HepG2 (cell line): ENCODE measurements at regions not wholly inside any gene's neighbourhood (a gene's known extent, or its start where the extent isn't known, plus 50 kb on each side); places are given as distances from the start of the nearest gene placed in this dataset.

ENCODE experiments used
- CC2D1A ChIP-seq: sonication (generic); formaldehyde crosslinking; IDR thresholded peaks from 2 replicates; pipeline ENCODE4 v1.8.1; 2023; ENCODE audit warnings: mild to moderate bottlenecking, missing genetic modification reagents
- HDAC6 ChIP-seq: fragments of 200-600 bp; sonication (generic); IDR thresholded peaks from 2 replicates; pipeline ENCODE4 v1.7.0; 2017; ENCODE audit warnings: mild to moderate bottlenecking, antibody characterized with exemption, low read length, low read depth
- HOXD1 ChIP-seq: sonication (generic); formaldehyde crosslinking; IDR thresholded peaks from 2 replicates; pipeline ENCODE4 v1.5.0; 2020; ENCODE audit warnings: missing genetic modification reagents
- KLF13 ChIP-seq: sonication (generic); formaldehyde crosslinking; IDR thresholded peaks from 2 replicates; pipeline ENCODE4 v1.4.0; 2020; ENCODE audit warnings: mild to moderate bottlenecking, missing genetic modification reagents
- MXI1 ChIP-seq: IDR thresholded peaks from 3 replicates; pipeline ENCODE4 v1.6.1; 2012; ENCODE audit warnings: low read depth, low read length, inconsistent platforms, borderline replicate concordance
- NFYB ChIP-seq: sonication (generic); formaldehyde crosslinking; IDR thresholded peaks from 2 replicates; pipeline ENCODE4 v1.4.0; 2020; ENCODE audit warnings: missing genetic modification reagents
- PHF8 ChIP-seq: sonication (generic); formaldehyde crosslinking; IDR thresholded peaks from 2 replicates; pipeline ENCODE4 v1.5.0; 2020; ENCODE audit warnings: missing genetic modification reagents
- RBM39 ChIP-seq: fragments of 200-400 bp; formaldehyde crosslinking; IDR thresholded peaks from one replicate; pipeline ENCODE4 v1.6.1; 2018; ENCODE audit warnings: antibody characterized with exemption, mild to moderate bottlenecking, low read depth, low read length; ENCODE audit not compliant: poor library complexity, severe bottlenecking
- SOX5 ChIP-seq: IDR thresholded peaks from 2 replicates; pipeline ENCODE4 v1.6.1; 2016; ENCODE audit warnings: borderline replicate concordance
- STAT6 ChIP-seq: sonication (generic); formaldehyde crosslinking; IDR thresholded peaks from 2 replicates; pipeline ENCODE4 v1.4.0; 2020; ENCODE audit warnings: missing genetic modification reagents, mild to moderate bottlenecking, borderline replicate concordance
- TBX3 ChIP-seq: fragments of 450-650 bp; IDR thresholded peaks from 2 replicates; pipeline ENCODE4 v1.6.1; 2017; ENCODE audit warnings: antibody characterized with exemption, mild to moderate bottlenecking, inconsistent platforms, borderline replicate concordance
- THAP8 ChIP-seq: sonication (generic); formaldehyde crosslinking; IDR thresholded peaks from 2 replicates; pipeline ENCODE4 v1.5.1; 2020; ENCODE audit warnings: missing genetic modification reagents, mild to moderate bottlenecking, borderline replicate concordance
- ZNF10 ChIP-seq: sonication (generic); formaldehyde crosslinking; IDR thresholded peaks from 2 replicates; pipeline ENCODE4 v1.4.0; 2020; ENCODE audit warnings: mild to moderate bottlenecking, low read depth, missing genetic modification reagents, borderline replicate concordance
- ZNF274 ChIP-seq: sonication (generic); formaldehyde crosslinking; IDR thresholded peaks from 2 replicates; pipeline ENCODE4 v1.5.1; 2020; ENCODE audit warnings: mild to moderate bottlenecking, missing genetic modification reagents
- ZNF607 ChIP-seq: sonication (generic); formaldehyde crosslinking; IDR thresholded peaks from 2 replicates; pipeline ENCODE4 v1.5.1; 2020; ENCODE audit warnings: missing genetic modification reagents, mild to moderate bottlenecking, borderline replicate concordance
- ZNF724P ChIP-seq: sonication (generic); formaldehyde crosslinking; IDR thresholded peaks from 2 replicates; pipeline ENCODE4 v1.8.0; 2022; ENCODE audit warnings: missing genetic modification reagents, borderline replicate concordance
- ZSCAN31 ChIP-seq: sonication (generic); formaldehyde crosslinking; IDR thresholded peaks from 2 replicates; pipeline ENCODE4 v1.5.0; 2020; ENCODE audit warnings: low read depth, mild to moderate bottlenecking, missing genetic modification reagents
- TF ChIP-seq, protein P1 (sequence below): sonication (generic); formaldehyde crosslinking; IDR thresholded peaks from 2 replicates; pipeline ENCODE4 v1.4.0; 2020; ENCODE audit warnings: mild to moderate bottlenecking, missing genetic modification reagents
- TF ChIP-seq, protein P2 (sequence below): sonication (generic); formaldehyde crosslinking; IDR thresholded peaks from 2 replicates; pipeline ENCODE4 v1.4.0; 2020; ENCODE audit warnings: missing genetic modification reagents, borderline replicate concordance
- TF ChIP-seq, protein P3 (sequence below): sonication (generic); formaldehyde crosslinking; IDR thresholded peaks from 2 replicates; pipeline ENCODE4 v1.5.0; 2020; ENCODE audit warnings: missing genetic modification reagents
- TF ChIP-seq, protein P4 (sequence below): sonication (generic); formaldehyde crosslinking; conservative IDR thresholded peaks from 2 replicates; pipeline ENCODE4 v1.4.0; 2020; ENCODE audit warnings: missing genetic modification reagents
- TF ChIP-seq, protein P5 (sequence below): IDR thresholded peaks from 2 replicates; pipeline ENCODE4 v1.6.1; 2018; ENCODE audit warnings: missing genetic modification reagents, mild to moderate bottlenecking, missing compliant biosample characterization

- TF ChIP-seq HDAC6 (no peak), ZNF274 (CRISPR knock-in tag) (0 out of 2 replicates have a peak, but pooled peaks have one; percentile 24), TBX3 (no peak), RBM39 (no peak), ZNF724P (0 out of 2 replicates have a peak, but pooled peaks have one; percentile 51), ZNF607 (CRISPR knock-in tag) (no peak), SOX5 (CRISPR knock-in tag) (no peak), THAP8 (CRISPR knock-in tag) (no peak), PHF8 (CRISPR knock-in tag) (no peak), ZNF10 (CRISPR knock-in tag) (no peak), CC2D1A (CRISPR knock-in tag) (0 out of 2 replicates have a peak, but pooled peaks have one; percentile 34), HOXD1 (CRISPR knock-in tag) (no peak), KLF13 (CRISPR knock-in tag) (no peak), ZSCAN31 (0 out of 2 replicates have a peak, but pooled peaks have one; percentile 9), NFYB (CRISPR knock-in tag) (no peak), MXI1 (0 out of 3 replicates have a peak, but pooled peaks have one; percentile 5), STAT6 (0 out of 2 replicates have a peak, but pooled peaks have one; percentile 4)
- TF ChIP-seq, protein P1, sequence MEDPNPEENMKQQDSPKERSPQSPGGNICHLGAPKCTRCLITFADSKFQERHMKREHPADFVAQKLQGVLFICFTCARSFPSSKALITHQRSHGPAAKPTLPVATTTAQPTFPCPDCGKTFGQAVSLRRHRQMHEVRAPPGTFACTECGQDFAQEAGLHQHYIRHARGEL (CRISPR knock-in tag): no peak
- TF ChIP-seq, protein P2, sequence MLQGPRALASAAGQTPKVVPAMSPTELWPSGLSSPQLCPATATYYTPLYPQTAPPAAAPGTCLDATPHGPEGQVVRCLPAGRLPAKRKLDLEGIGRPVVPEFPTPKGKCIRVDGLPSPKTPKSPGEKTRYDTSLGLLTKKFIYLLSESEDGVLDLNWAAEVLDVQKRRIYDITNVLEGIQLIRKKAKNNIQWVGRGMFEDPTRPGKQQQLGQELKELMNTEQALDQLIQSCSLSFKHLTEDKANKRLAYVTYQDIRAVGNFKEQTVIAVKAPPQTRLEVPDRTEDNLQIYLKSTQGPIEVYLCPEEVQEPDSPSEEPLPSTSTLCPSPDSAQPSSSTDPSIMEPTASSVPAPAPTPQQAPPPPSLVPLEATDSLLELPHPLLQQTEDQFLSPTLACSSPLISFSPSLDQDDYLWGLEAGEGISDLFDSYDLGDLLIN (CRISPR knock-in tag): no peak
- TF ChIP-seq, protein P3, sequence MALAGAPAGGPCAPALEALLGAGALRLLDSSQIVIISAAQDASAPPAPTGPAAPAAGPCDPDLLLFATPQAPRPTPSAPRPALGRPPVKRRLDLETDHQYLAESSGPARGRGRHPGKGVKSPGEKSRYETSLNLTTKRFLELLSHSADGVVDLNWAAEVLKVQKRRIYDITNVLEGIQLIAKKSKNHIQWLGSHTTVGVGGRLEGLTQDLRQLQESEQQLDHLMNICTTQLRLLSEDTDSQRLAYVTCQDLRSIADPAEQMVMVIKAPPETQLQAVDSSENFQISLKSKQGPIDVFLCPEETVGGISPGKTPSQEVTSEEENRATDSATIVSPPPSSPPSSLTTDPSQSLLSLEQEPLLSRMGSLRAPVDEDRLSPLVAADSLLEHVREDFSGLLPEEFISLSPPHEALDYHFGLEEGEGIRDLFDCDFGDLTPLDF (CRISPR knock-in tag): no peak
- TF ChIP-seq, protein P4, sequence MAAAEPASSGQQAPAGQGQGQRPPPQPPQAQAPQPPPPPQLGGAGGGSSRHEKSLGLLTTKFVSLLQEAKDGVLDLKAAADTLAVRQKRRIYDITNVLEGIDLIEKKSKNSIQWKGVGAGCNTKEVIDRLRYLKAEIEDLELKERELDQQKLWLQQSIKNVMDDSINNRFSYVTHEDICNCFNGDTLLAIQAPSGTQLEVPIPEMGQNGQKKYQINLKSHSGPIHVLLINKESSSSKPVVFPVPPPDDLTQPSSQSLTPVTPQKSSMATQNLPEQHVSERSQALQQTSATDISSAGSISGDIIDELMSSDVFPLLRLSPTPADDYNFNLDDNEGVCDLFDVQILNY: no peak
- TF ChIP-seq, protein P5, sequence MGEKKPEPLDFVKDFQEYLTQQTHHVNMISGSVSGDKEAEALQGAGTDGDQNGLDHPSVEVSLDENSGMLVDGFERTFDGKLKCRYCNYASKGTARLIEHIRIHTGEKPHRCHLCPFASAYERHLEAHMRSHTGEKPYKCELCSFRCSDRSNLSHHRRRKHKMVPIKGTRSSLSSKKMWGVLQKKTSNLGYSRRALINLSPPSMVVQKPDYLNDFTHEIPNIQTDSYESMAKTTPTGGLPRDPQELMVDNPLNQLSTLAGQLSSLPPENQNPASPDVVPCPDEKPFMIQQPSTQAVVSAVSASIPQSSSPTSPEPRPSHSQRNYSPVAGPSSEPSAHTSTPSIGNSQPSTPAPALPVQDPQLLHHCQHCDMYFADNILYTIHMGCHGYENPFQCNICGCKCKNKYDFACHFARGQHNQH (CRISPR knock-in tag): no peak
These were observed 142.3 kb upstream of the PTPN1 start (continued) for GRCh38 chr20:50367739-50368375.
